HepG2 (cell line): ENCODE measurements at regions not wholly inside any gene's neighbourhood (a gene's known extent, or its start where the extent isn't known, plus 50 kb on each side); places are given as distances from the start of the nearest gene placed in this dataset.

Source experiments
- ATAC-seq: fragments of 200-7000 bp; cut with Tn5 transposase; 3 replicates; pipeline ENCODE4 v1.9.1; 2020; ENCODE audit warnings: mild to moderate bottlenecking, moderate library complexity
- BruUV-seq: library from RNA; stranded (reverse); fragments of 400-500 nt; replicated peaks from 2 replicates; lab custom pipeline; 2021; lab: Mats Ljungman, UMichigan
- CTCF ChIA-PET: fragments of 300-600 bp; formaldehyde crosslinking; extraction: SDS; loops from one replicate; lab custom pipeline; 2021; ENCODE audit warnings: low total read pairs, inconsistent platforms, low intra/inter-chr PET ratio; lab: Yijun Ruan, JAX
- POLR2A ChIA-PET: fragments of 350-600 bp; sonication (Branson Sonifier 250); formaldehyde crosslinking; loops from one replicate; lab custom pipeline; 2020; ENCODE audit warnings: antibody characterized with exemption, inconsistent platforms; lab: Yijun Ruan, JAX
- DNase-seq: peaks from one replicate; pipeline ENCODE4 v3.0.0-alpha.2; 2015; ENCODE audit warnings: low spot score
- FAIRE-seq: peaks from 3 replicates; lab custom pipeline; 2011; peaks lifted over from hg19 to GRCh38; lab: Jason Lieb, UNC
- H2AFZ ChIP-seq: one replicate; pipeline ENCODE4 v1.6.1; 2011; ENCODE audit warnings: low read length, inconsistent platforms
- H3K27ac ChIP-seq: fragments of 300-600 bp; 3 replicates; pipeline ENCODE4 v1.8.0; 2011; ENCODE audit warnings: mixed run types, mild to moderate bottlenecking, mixed read lengths, low read length, inconsistent platforms; ENCODE audit not compliant: insufficient read depth; ENCODE audit errors: extremely low read length
- H3K27me3 ChIP-seq, 2 experiments: fragments of 200-600 bp in 1 of 2; 2 replicates in 1 of 2; 3 replicates in 1 of 2; pipeline versions ENCODE4 v1.6.0 to v1.8.0; 2011; ENCODE audit warnings: low read length in 2 of 2, mild to moderate bottlenecking in 2 of 2, moderate library complexity in 2 of 2, inconsistent platforms in 1 of 2; ENCODE audit not compliant: insufficient read depth in 2 of 2, control insufficient read depth in 1 of 2
- H3K36me3 ChIP-seq, 2 experiments: fragments of 200-600 bp in 1 of 2; replicated peaks in 1 of 2; 2 replicates in 1 of 2; 3 replicates in 1 of 2; pipeline versions ENCODE4 v1.5.1 to v1.8.0; 2011; ENCODE audit warnings: low read length in 2 of 2, inconsistent platforms in 1 of 2; ENCODE audit not compliant: insufficient read depth in 2 of 2, control insufficient read depth in 1 of 2
- H3K4me1 ChIP-seq: 2 replicates; pipeline ENCODE4 v1.5.1; 2012; ENCODE audit warnings: low read length, inconsistent platforms; ENCODE audit not compliant: insufficient read depth
- H3K4me2 ChIP-seq: 2 replicates; pipeline ENCODE4 v1.6.0; 2011; ENCODE audit warnings: low read depth, low read length, inconsistent platforms
- H3K4me3 ChIP-seq, 3 experiments: fragments of 200-600 bp in 1 of 3; sonication (generic), shearing (Covaris generic) in 1 of 3; replicated peaks in 1 of 3; 2 replicates each; pipeline ENCODE4 v1.5.1; 2011 to 2016; ENCODE audit warnings: low read length in 3 of 3, inconsistent platforms in 2 of 3, low read depth in 2 of 3, mild to moderate bottlenecking in 2 of 3, control low read depth in 1 of 3, mixed read lengths in 1 of 3; ENCODE audit not compliant: insufficient read depth in 1 of 3
- H3K79me2 ChIP-seq: one replicate; pipeline ENCODE4 v1.6.1; 2011; ENCODE audit warnings: low read length, inconsistent platforms; ENCODE audit not compliant: insufficient read depth
- H3K9ac ChIP-seq: 2 replicates; pipeline ENCODE4 v1.6.0; 2011; ENCODE audit warnings: mild to moderate bottlenecking, low read depth, low read length, inconsistent platforms; ENCODE audit not compliant: insufficient read depth
- H3K9me3 ChIP-seq: 2 replicates; pipeline ENCODE4 v1.5.1; 2012; ENCODE audit warnings: mild to moderate bottlenecking, low read length
- H4K20me1 ChIP-seq: 2 replicates; pipeline ENCODE4 v1.6.0; 2011; ENCODE audit warnings: inconsistent platforms, mild to moderate bottlenecking, low read length, moderate library complexity; ENCODE audit not compliant: insufficient read depth
- ATF7-NPFF ChIP-seq: sonication (generic); formaldehyde crosslinking; IDR thresholded peaks from 2 replicates; pipeline ENCODE4 v1.8.1; 2023; ENCODE audit warnings: mild to moderate bottlenecking, low read depth, missing genetic modification reagents, moderate library complexity
- BCL6 ChIP-seq: IDR thresholded peaks from 2 replicates; pipeline ENCODE4 v1.6.1; 2016; ENCODE audit warnings: missing genetic modification reagents, missing compliant biosample characterization
- GATAD1 ChIP-seq: IDR thresholded peaks from 2 replicates; pipeline ENCODE4 v1.6.1; 2016; ENCODE audit warnings: missing genetic modification reagents, missing compliant biosample characterization
- SALL2 ChIP-seq: sonication (generic); formaldehyde crosslinking; IDR thresholded peaks from 2 replicates; pipeline ENCODE4 v1.8.1; 2023; ENCODE audit warnings: mild to moderate bottlenecking, missing genetic modification reagents, inconsistent platforms
- ZBTB7B ChIP-seq: sonication (generic); formaldehyde crosslinking; IDR thresholded peaks from 2 replicates; pipeline ENCODE4 v1.4.0; 2020; ENCODE audit warnings: missing genetic modification reagents
- ZNF12 ChIP-seq: sonication (generic); formaldehyde crosslinking; IDR thresholded peaks from 2 replicates; pipeline ENCODE4 v1.5.0; 2020; ENCODE audit warnings: missing genetic modification reagents
- ZNF83 ChIP-seq: sonication (generic); formaldehyde crosslinking; IDR thresholded peaks from 2 replicates; pipeline ENCODE4 v1.4.0; 2020; ENCODE audit warnings: missing genetic modification reagents, mild to moderate bottlenecking, borderline replicate concordance
- ZNF879 ChIP-seq: sonication (generic); formaldehyde crosslinking; IDR thresholded peaks from 2 replicates; pipeline ENCODE4 v1.8.1; 2023; ENCODE audit warnings: missing genetic modification reagents
- WGBS: methylation state at CpG from one replicate; pipeline ENCODE4 v1.1.6; 2017; ENCODE audit warnings: low lambda C conversion rate; 5-methylcytosine and 5-hydroxymethylcytosine counted together
- in situ Hi-C: cut with HindIII; loops from 2 replicates; pipeline ENCODE4 v1.10.0; 2017; ENCODE audit warnings: low pct_unique_long_range_greater_than_20kb; ENCODE audit not compliant: extremely low pct_ligation_motif_present
- intact Hi-C: fragments of 100-400 bp; cut with micrococcal nuclease; formaldehyde crosslinking; loops from one replicate; pipeline ENCODE4 v1.10.0; 2022; ENCODE audit not compliant: unreplicated experiment
- TF ChIP-seq, protein P1 (sequence below): sonication (generic); formaldehyde crosslinking; conservative IDR thresholded peaks from 2 replicates; pipeline ENCODE4 v1.4.0; 2020; ENCODE audit warnings: missing genetic modification reagents
- TF ChIP-seq, protein P2 (sequence below): sonication (generic); formaldehyde crosslinking; IDR thresholded peaks from 2 replicates; pipeline ENCODE4 v1.8.1; 2023; ENCODE audit warnings: mild to moderate bottlenecking, missing genetic modification reagents, borderline replicate concordance
- TF ChIP-seq, protein P3 (sequence below): sonication (generic); formaldehyde crosslinking; IDR thresholded peaks from 2 replicates; pipeline ENCODE4 v1.4.0; 2020; ENCODE audit warnings: missing genetic modification reagents

DNA sequence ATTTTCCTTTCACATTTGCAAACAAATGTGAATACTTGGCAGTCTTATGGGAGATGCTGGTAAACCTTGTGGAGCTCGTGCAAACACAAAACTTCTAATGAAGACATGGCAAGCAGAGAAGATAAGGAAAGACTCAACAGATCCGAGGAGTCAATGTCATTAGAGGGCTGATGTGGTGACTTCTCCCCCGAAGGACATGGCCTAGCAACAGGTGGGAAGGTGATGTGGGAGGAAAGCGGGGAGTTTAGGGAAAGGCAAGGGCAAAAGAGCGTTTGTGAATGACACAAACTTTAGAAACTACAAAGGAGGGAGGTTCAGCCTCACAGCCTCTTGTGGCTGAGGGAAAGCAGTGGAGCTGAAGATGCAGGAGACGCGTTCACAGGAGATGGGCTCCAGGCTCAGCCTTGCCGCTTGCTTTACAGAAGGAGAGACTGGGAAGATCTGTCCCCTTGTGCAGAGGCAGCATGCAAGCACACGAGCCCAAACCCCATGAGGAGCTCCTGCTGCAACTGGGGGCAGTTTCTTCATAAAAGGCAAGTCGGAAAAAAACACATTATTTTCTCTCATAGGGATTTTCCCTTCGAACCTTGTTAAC is 86.6 kb downstream of the SOWAHC start:
- no peaks in the 10 kb centered on the region for H3K27me3 ChIP-seq
- no peaks in the 10 kb centered on the region for H3K9me3 ChIP-seq
- in situ Hi-C loops, result no loop called here
- H3K4me2 ChIP-seq, result peak overlapping the region; percentile 14; the same call in 1 of the 2 replicates
- H3K4me3 ChIP-seq, result no peak overlapping the region
- FAIRE-seq, result no peak
- ATAC-seq, result no peak
- ChIA-PET CTCF (no interaction called here), POLR2A (interaction anchor here (0.5 to 3.9 kb wide), 6 partner anchors 10 to 86 kb away, joined by 3 to 31 read pairs (median 5); partner anchors contain the start of genes SEPTIN10 and SOWAHC)
- WGBS, result 74% methylated on average over 11 of the region's 11 CpGs
- intact Hi-C loops, result no loop called here
- no peaks in the 10 kb centered on the region for H3K79me2 ChIP-seq
- H3K27ac ChIP-seq, result no peak overlapping the region
- no peak overlapping the region for H2AFZ ChIP-seq
- peaks cover 54% of the 10 kb centered on the region for H3K4me1 ChIP-seq
- TF ChIP-seq ZBTB7B (CRISPR knock-in tag) (no peak), ATF7-NPFF (0 out of 2 replicates have a peak, but pooled peaks have one; percentile 30), ZNF12 (CRISPR knock-in tag) (no peak)
- no peak overlapping the region for H3K9ac ChIP-seq
- H4K20me1 ChIP-seq, result no peaks in the 10 kb centered on the region
- H3K36me3 ChIP-seq, result no peaks in the 10 kb centered on the region
- BruUV-seq, result no TSS peak
- DNase-seq, result no peak

DNA sequence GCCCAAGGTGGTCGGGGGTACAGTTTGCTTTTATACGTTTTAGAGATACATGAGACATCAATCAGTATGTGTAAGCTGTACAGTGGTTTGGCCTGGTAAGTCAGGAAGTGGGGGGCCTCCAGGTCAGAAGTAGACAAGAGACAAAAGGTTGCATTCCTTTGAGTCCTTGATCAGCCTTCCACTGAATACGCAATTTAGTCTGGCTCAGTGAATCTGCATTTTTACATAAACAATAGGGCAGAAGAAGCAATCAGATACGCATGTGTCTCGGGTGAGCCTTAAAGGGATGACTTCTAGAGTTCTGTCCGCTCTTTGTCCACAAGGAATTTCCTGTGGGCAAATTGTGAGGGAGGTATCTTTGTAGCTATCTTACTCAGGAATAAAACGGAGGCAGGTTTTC is 87.2 kb downstream of the SOWAHC start:
- POLR2A ChIA-PET, result interaction anchor here (1.0 to 3.9 kb wide), 6 partner anchors 10 to 155 kb away, joined by 3 to 31 read pairs (median 4); no protein-coding TSS in a partner anchor
- Histone ChIP-seq H3K4me3 (no peak overlapping the region), H3K4me2 (peak overlapping the region; percentile 14; the same call in 1 of the 2 replicates), H3K27me3 (no peaks in the 10 kb centered on the region), H3K79me2 (no peaks in the 10 kb centered on the region), H3K9me3 (no peaks in the 10 kb centered on the region), H3K27ac (no peak overlapping the region), H3K9ac (no peak overlapping the region), H4K20me1 (no peaks in the 10 kb centered on the region), H2AFZ (no peak overlapping the region), H3K4me1 (peaks cover 53% of the 10 kb centered on the region), H3K36me3 (no peaks in the 10 kb centered on the region)
- DNase-seq, result peak; percentile 56
- ATAC-seq, result no peak
- WGBS, result 62% methylated on average over 7 of the region's 7 CpGs
- in situ Hi-C loops (no loop called here), intact Hi-C loops (no loop called here)
- BruUV-seq, result no TSS peak
- FAIRE-seq, result no peak
- CTCF ChIA-PET, result no interaction called here
- no peak for TF ChIP-seq ZNF879
- TF ChIP-seq, protein P1, sequence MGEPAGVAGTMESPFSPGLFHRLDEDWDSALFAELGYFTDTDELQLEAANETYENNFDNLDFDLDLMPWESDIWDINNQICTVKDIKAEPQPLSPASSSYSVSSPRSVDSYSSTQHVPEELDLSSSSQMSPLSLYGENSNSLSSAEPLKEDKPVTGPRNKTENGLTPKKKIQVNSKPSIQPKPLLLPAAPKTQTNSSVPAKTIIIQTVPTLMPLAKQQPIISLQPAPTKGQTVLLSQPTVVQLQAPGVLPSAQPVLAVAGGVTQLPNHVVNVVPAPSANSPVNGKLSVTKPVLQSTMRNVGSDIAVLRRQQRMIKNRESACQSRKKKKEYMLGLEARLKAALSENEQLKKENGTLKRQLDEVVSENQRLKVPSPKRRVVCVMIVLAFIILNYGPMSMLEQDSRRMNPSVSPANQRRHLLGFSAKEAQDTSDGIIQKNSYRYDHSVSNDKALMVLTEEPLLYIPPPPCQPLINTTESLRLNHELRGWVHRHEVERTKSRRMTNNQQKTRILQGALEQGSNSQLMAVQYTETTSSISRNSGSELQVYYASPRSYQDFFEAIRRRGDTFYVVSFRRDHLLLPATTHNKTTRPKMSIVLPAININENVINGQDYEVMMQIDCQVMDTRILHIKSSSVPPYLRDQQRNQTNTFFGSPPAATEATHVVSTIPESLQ (CRISPR knock-in tag), result no peak
- TF ChIP-seq BCL6, result no peak
- no peak for TF ChIP-seq SALL2 (CRISPR knock-in tag)
- TF ChIP-seq, protein P2, sequence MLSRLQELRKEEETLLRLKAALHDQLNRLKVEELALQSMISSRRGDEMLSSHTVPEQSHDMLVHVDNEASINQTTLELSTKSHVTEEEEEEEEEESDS (CRISPR knock-in tag), result no peak
- no peak for TF ChIP-seq GATAD1 (CRISPR knock-in tag)
- TF ChIP-seq ZNF83 (CRISPR knock-in tag), result no peak
- TF ChIP-seq, protein P3, sequence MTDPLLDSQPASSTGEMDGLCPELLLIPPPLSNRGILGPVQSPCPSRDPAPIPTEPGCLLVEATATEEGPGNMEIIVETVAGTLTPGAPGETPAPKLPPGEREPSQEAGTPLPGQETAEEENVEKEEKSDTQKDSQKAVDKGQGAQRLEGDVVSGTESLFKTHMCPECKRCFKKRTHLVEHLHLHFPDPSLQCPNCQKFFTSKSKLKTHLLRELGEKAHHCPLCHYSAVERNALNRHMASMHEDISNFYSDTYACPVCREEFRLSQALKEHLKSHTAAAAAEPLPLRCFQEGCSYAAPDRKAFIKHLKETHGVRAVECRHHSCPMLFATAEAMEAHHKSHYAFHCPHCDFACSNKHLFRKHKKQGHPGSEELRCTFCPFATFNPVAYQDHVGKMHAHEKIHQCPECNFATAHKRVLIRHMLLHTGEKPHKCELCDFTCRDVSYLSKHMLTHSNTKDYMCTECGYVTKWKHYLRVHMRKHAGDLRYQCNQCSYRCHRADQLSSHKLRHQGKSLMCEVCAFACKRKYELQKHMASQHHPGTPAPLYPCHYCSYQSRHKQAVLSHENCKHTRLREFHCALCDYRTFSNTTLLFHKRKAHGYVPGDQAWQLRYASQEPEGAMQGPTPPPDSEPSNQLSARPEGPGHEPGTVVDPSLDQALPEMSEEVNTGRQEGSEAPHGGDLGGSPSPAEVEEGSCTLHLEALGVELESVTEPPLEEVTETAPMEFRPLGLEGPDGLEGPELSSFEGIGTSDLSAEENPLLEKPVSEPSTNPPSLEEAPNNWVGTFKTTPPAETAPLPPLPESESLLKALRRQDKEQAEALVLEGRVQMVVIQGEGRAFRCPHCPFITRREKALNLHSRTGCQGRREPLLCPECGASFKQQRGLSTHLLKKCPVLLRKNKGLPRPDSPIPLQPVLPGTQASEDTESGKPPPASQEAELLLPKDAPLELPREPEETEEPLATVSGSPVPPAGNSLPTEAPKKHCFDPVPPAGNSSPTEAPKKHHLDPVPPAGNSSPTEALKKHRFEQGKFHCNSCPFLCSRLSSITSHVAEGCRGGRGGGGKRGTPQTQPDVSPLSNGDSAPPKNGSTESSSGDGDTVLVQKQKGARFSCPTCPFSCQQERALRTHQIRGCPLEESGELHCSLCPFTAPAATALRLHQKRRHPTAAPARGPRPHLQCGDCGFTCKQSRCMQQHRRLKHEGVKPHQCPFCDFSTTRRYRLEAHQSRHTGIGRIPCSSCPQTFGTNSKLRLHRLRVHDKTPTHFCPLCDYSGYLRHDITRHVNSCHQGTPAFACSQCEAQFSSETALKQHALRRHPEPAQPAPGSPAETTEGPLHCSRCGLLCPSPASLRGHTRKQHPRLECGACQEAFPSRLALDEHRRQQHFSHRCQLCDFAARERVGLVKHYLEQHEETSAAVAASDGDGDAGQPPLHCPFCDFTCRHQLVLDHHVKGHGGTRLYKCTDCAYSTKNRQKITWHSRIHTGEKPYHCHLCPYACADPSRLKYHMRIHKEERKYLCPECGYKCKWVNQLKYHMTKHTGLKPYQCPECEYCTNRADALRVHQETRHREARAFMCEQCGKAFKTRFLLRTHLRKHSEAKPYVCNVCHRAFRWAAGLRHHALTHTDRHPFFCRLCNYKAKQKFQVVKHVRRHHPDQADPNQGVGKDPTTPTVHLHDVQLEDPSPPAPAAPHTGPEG (CRISPR knock-in tag), result no peak
